GM12878 (cell line): ENCODE measurements at regions not wholly inside any gene's neighbourhood (a gene's known extent, or its start where the extent isn't known, plus 50 kb on each side); places are given as distances from the start of the nearest gene placed in this dataset.

Experiments
- ATAC-seq: fragments of 200-7000 bp; cut with Tn5 transposase; 3 replicates; pipeline ENCODE4 v1.9.1; 2020; ENCODE audit warnings: mild to moderate bottlenecking, moderate library complexity
- BruUV-seq: library from RNA; stranded (reverse); fragments of 400-500 nt; replicated peaks from 2 replicates; lab custom pipeline; 2021; lab: Mats Ljungman, UMichigan
- CTCF ChIA-PET: fragments of 300-600 bp; sonication (Branson Sonifier 250); formaldehyde crosslinking; extraction: SDS; loops from one replicate; lab custom pipeline; 2021; ENCODE audit warnings: inconsistent platforms; lab: Yijun Ruan, JAX
- POLR2A ChIA-PET: fragments of 350-600 bp; formaldehyde crosslinking; extraction: SDS; loops from one replicate; lab custom pipeline; 2021; ENCODE audit warnings: inconsistent platforms; lab: Charles Lee
- RAD21 ChIA-PET: fragments of 300-600 bp; sonication (Branson Sonifier 250); formaldehyde crosslinking; loops from one replicate; lab custom pipeline; 2023; ENCODE audit warnings: antibody characterized with exemption; ENCODE audit not compliant: unreplicated experiment; lab: Charles Lee
- SMC1A ChIA-PET: fragments of 300-600 bp; sonication (Branson Sonifier 250); formaldehyde crosslinking; loops from one replicate; lab custom pipeline; 2023; ENCODE audit not compliant: unreplicated experiment, uncharacterized antibody; lab: Charles Lee
- DNase-seq: peaks from one replicate; pipeline ENCODE4 v3.0.0-alpha.2; 2011; ENCODE audit warnings: low read depth, low spot score
- FAIRE-seq: peaks from 3 replicates; lab custom pipeline; 2011; peaks lifted over from hg19 to GRCh38; lab: Jason Lieb, UNC
- H2AFZ ChIP-seq: 2 replicates; pipeline ENCODE4 v1.6.0; 2011; ENCODE audit warnings: low read depth, low read length, control low read depth; ENCODE audit not compliant: control insufficient read depth
- H3K27ac ChIP-seq: 2 replicates; pipeline ENCODE4 v1.5.1; 2011; ENCODE audit warnings: control low read depth; ENCODE audit not compliant: control insufficient read depth, insufficient read depth
- H3K27me3 ChIP-seq, 2 experiments: replicated peaks in 1 of 2; 2 replicates each; pipeline versions ENCODE4 v1.6.0 to v1.6.1; 2011; ENCODE audit warnings: low read length in 1 of 2; ENCODE audit not compliant: control insufficient read depth in 2 of 2, insufficient read depth in 2 of 2
- H3K36me3 ChIP-seq, 2 experiments: 2 replicates each; pipeline ENCODE4 v1.5.1; 2011; ENCODE audit warnings: low read length in 1 of 2; ENCODE audit not compliant: control insufficient read depth in 2 of 2, insufficient read depth in 2 of 2
- H3K4me1 ChIP-seq: 2 replicates; pipeline ENCODE4 v1.6.1; 2011; ENCODE audit warnings: mild to moderate bottlenecking, low read length, moderate library complexity, mixed read lengths; ENCODE audit not compliant: control insufficient read depth, insufficient read depth
- H3K4me2 ChIP-seq: 2 replicates; pipeline ENCODE4 v1.6.0; 2011; ENCODE audit warnings: control low read depth; ENCODE audit not compliant: control insufficient read depth, insufficient read depth
- H3K4me3 ChIP-seq: fragments of 200-600 bp; sonication (generic); 2 replicates; pipeline ENCODE4 v1.5.1; 2016
- H3K79me2 ChIP-seq: 2 replicates; pipeline ENCODE4 v1.6.0; 2011; ENCODE audit warnings: low read length; ENCODE audit not compliant: control insufficient read depth, insufficient read depth
- H3K9ac ChIP-seq: 2 replicates; pipeline ENCODE4 v1.8.0; 2011; ENCODE audit warnings: low read length, control low read depth, mixed read lengths; ENCODE audit not compliant: control insufficient read depth, insufficient read depth
- H3K9me3 ChIP-seq: replicated peaks from 3 replicates; pipeline ENCODE4 v1.5.1; 2011; ENCODE audit warnings: mild to moderate bottlenecking, low read length; ENCODE audit not compliant: control insufficient read depth, insufficient read depth
- H4K20me1 ChIP-seq: 2 replicates; pipeline ENCODE4 v1.6.0; 2011; ENCODE audit not compliant: control insufficient read depth, insufficient read depth
- CHD1 ChIP-seq: IDR thresholded peaks from 2 replicates; pipeline ENCODE4 v1.6.1; 2012; ENCODE audit warnings: low read depth, low read length, improper control_type of control experiment
- ESRRA ChIP-seq: IDR thresholded peaks from 2 replicates; pipeline ENCODE4 v1.6.1; 2012; ENCODE audit warnings: mild to moderate bottlenecking, low read length, improper control_type of control experiment
- GABPA ChIP-seq: IDR thresholded peaks from 2 replicates; pipeline ENCODE4 v1.6.1; 2014; ENCODE audit warnings: antibody characterized with exemption, low read depth, mild to moderate bottlenecking, inconsistent platforms
- HCFC1 ChIP-seq: fragments of 150-350 bp; IDR thresholded peaks from 2 replicates; pipeline ENCODE4 v1.6.1; 2014; ENCODE audit warnings: low read length
- HDAC6 ChIP-seq: fragments of 200-600 bp; sonication (generic); IDR thresholded peaks from one replicate; pipeline ENCODE4 v1.8.0; 2017; ENCODE audit warnings: antibody characterized with exemption; ENCODE audit not compliant: unreplicated experiment
- KAT2A ChIP-seq: conservative IDR thresholded peaks from 2 replicates; pipeline ENCODE4 v1.6.1; 2011; ENCODE audit warnings: low read depth, low read length; ENCODE audit not compliant: control insufficient read depth
- KDM1A ChIP-seq: fragments of 200-600 bp; sonication (generic); IDR thresholded peaks from 2 replicates; pipeline ENCODE4 v1.6.1; 2016; ENCODE audit warnings: borderline replicate concordance
- RB1 ChIP-seq: fragments of 450-650 bp; formaldehyde crosslinking; IDR thresholded peaks from 2 replicates; pipeline ENCODE4 v1.6.1; 2017; ENCODE audit warnings: mild to moderate bottlenecking, borderline replicate concordance
- SUZ12 ChIP-seq: fragments of 200-600 bp; sonication (generic); IDR thresholded peaks from one replicate; pipeline ENCODE4 v1.6.1; 2018; ENCODE audit warnings: antibody characterized with exemption, mild to moderate bottlenecking; ENCODE audit not compliant: unreplicated experiment
- YBX1 ChIP-seq: fragments of 450-650 bp; IDR thresholded peaks from 2 replicates; pipeline ENCODE4 v1.6.1; 2016; ENCODE audit warnings: antibody characterized with exemption
- ZZZ3 ChIP-seq: IDR thresholded peaks from 2 replicates; pipeline ENCODE4 v1.6.1; 2011; ENCODE audit warnings: low read depth; ENCODE audit not compliant: control insufficient read depth, insufficient read length
- WGBS: methylation state at CpG from one replicate; pipeline ENCODE4 v1.1.6; 2016; ENCODE audit warnings: low lambda C conversion rate; ENCODE audit not compliant: insufficient replicate concordance, insufficient coverage; ENCODE audit errors: missing lambda C conversion rate; 5-methylcytosine and 5-hydroxymethylcytosine counted together
- in situ Hi-C: fragments of 300-500 bp; cut with MboI; formaldehyde crosslinking; loops from 9 replicates; pipeline ENCODE4 v1.14.3; 2018; ENCODE audit warnings: mixed read lengths
- intact Hi-C: fragments of 100-400 bp; cut with micrococcal nuclease; formaldehyde crosslinking; loops from one replicate; pipeline ENCODE4 v1.14.2; 2022; ENCODE audit not compliant: unreplicated experiment
- TF ChIP-seq, protein P1 (sequence below): IDR thresholded peaks from 2 replicates; pipeline ENCODE4 v1.6.1; 2011; ENCODE audit warnings: borderline replicate concordance, low read depth, mild to moderate bottlenecking, moderate library complexity, low read length; ENCODE audit not compliant: insufficient read depth, poor library complexity, severe bottlenecking
- TF ChIP-seq, protein P2 (sequence below): fragments of 150-350 bp; IDR thresholded peaks from 2 replicates; pipeline ENCODE4 v1.6.1; 2014; ENCODE audit warnings: mild to moderate bottlenecking, low read depth, low read length
- TF ChIP-seq, protein P3 (sequence below): fragments of 150-350 bp; IDR thresholded peaks from 2 replicates; pipeline ENCODE4 v1.6.1; 2016; ENCODE audit warnings: low read depth, low read length

DNA sequence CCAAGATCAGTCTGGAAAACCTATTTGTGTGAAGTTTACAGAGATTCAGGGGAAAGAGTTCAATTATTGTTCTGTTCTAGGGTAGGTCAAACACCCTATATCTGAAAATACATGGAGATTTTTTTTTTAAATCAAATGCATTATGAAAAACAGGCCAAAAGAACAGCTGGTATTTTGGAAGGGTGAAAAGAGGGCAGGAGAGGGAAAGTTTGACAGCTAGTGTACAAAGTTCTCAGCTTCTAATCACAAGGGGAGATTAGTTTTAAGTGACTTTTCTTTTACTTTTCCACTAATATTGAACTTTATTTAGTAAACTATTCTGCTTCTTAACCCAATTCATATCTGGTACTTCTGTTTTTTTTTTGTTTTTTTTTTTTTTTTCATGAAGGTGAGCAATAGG lies 66.2 kb upstream of the GRID2 start:
- Histone ChIP-seq H2AFZ (no peak overlapping the region), H3K4me3 (no peak overlapping the region), H3K9ac (no peak overlapping the region), H3K27ac (no peak overlapping the region), H3K4me1 (no peaks in the 10 kb centered on the region), H3K27me3 (no peaks in the 10 kb centered on the region), H3K9me3 (no peaks in the 10 kb centered on the region), H3K4me2 (no peak overlapping the region), H4K20me1 (no peaks in the 10 kb centered on the region), H3K79me2 (no peaks in the 10 kb centered on the region), H3K36me3 (no peaks in the 10 kb centered on the region)
- ChIA-PET CTCF (no interaction called here), RAD21 (no interaction called here), SMC1A (no interaction called here), POLR2A (no interaction called here)
- FAIRE-seq (no peak), ATAC-seq (no peak), DNase-seq (no peak)
- in situ Hi-C loops: no loop called here
- intact Hi-C loops: no loop called here
- TF ChIP-seq HDAC6 (no peak), CHD1 (no peak), ZZZ3 (no peak), RB1 (no peak), KAT2A (no peak)
- no TSS peak for BruUV-seq

DNA sequence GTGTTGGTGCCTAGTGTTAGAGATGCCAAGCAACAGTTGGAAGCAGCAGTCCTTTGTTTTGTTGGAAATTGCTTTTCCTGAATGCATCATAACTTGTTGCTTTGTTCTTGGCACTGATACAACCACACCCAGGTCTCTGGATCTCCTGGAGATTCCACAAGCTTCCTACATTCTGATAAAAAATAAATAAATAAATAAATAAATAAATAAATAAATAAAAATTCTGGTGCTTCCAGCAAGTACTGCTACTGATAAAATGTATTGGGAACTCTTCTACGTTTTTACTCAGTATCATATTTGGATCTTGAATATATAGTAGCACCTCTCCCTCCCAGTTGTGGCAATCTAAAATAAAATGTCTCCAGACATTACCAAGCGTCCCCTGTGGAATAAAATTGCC lies 62.7 kb upstream of the GRID2 start:
- CTCF ChIA-PET: no interaction called here
- in situ Hi-C loops: no loop called here
- no peak for TF ChIP-seq KDM1A
- TF ChIP-seq, protein P1, sequence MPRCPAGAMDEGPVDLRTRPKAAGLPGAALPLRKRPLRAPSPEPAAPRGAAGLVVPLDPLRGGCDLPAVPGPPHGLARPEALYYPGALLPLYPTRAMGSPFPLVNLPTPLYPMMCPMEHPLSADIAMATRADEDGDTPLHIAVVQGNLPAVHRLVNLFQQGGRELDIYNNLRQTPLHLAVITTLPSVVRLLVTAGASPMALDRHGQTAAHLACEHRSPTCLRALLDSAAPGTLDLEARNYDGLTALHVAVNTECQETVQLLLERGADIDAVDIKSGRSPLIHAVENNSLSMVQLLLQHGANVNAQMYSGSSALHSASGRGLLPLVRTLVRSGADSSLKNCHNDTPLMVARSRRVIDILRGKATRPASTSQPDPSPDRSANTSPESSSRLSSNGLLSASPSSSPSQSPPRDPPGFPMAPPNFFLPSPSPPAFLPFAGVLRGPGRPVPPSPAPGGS: no peak
- TF ChIP-seq HCFC1: no peak
- TF ChIP-seq, protein P2, sequence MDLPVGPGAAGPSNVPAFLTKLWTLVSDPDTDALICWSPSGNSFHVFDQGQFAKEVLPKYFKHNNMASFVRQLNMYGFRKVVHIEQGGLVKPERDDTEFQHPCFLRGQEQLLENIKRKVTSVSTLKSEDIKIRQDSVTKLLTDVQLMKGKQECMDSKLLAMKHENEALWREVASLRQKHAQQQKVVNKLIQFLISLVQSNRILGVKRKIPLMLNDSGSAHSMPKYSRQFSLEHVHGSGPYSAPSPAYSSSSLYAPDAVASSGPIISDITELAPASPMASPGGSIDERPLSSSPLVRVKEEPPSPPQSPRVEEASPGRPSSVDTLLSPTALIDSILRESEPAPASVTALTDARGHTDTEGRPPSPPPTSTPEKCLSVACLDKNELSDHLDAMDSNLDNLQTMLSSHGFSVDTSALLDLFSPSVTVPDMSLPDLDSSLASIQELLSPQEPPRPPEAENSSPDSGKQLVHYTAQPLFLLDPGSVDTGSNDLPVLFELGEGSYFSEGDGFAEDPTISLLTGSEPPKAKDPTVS: no peak
- TF ChIP-seq ESRRA: no peak
- TF ChIP-seq SUZ12: no peak
- TF ChIP-seq, protein P3, sequence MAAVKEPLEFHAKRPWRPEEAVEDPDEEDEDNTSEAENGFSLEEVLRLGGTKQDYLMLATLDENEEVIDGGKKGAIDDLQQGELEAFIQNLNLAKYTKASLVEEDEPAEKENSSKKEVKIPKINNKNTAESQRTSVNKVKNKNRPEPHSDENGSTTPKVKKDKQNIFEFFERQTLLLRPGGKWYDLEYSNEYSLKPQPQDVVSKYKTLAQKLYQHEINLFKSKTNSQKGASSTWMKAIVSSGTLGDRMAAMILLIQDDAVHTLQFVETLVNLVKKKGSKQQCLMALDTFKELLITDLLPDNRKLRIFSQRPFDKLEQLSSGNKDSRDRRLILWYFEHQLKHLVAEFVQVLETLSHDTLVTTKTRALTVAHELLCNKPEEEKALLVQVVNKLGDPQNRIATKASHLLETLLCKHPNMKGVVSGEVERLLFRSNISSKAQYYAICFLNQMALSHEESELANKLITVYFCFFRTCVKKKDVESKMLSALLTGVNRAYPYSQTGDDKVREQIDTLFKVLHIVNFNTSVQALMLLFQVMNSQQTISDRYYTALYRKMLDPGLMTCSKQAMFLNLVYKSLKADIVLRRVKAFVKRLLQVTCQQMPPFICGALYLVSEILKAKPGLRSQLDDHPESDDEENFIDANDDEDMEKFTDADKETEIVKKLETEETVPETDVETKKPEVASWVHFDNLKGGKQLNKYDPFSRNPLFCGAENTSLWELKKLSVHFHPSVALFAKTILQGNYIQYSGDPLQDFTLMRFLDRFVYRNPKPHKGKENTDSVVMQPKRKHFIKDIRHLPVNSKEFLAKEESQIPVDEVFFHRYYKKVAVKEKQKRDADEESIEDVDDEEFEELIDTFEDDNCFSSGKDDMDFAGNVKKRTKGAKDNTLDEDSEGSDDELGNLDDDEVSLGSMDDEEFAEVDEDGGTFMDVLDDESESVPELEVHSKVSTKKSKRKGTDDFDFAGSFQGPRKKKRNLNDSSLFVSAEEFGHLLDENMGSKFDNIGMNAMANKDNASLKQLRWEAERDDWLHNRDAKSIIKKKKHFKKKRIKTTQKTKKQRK: no peak
- TF ChIP-seq GABPA: no peak
- no peak for TF ChIP-seq YBX1

More for the DNA sequence above, 62.7 kb upstream of the GRID2 start:
- DNase-seq (no peak), FAIRE-seq (no peak), ATAC-seq (no peak)
- H3K9me3 ChIP-seq: no peaks in the 10 kb centered on the region
- no peaks in the 10 kb centered on the region for H4K20me1 ChIP-seq
- no peak overlapping the region for H3K9ac ChIP-seq
- H3K4me1 ChIP-seq: no peaks in the 10 kb centered on the region
- POLR2A ChIA-PET: no interaction called here
- H3K27me3 ChIP-seq: no peaks in the 10 kb centered on the region
- no peaks in the 10 kb centered on the region for H3K79me2 ChIP-seq
- 0% methylated on average over 2 of the region's 2 CpGs for WGBS
- SMC1A ChIA-PET: no interaction called here
- RAD21 ChIA-PET: no interaction called here
- H3K4me2 ChIP-seq: no peak overlapping the region
- no peak overlapping the region for H3K4me3 ChIP-seq
- intact Hi-C loops: no loop called here
- H2AFZ ChIP-seq: no peak overlapping the region
- H3K27ac ChIP-seq: no peak overlapping the region
- H3K36me3 ChIP-seq: no peaks in the 10 kb centered on the region
- no TSS peak for BruUV-seq
